ENCODE measurements at regions not wholly inside any gene's neighbourhood (a gene's known extent, or its start where the extent isn't known, plus 50 kb on each side); places are given as distances from the start of the nearest gene placed in this dataset.

DNA sequence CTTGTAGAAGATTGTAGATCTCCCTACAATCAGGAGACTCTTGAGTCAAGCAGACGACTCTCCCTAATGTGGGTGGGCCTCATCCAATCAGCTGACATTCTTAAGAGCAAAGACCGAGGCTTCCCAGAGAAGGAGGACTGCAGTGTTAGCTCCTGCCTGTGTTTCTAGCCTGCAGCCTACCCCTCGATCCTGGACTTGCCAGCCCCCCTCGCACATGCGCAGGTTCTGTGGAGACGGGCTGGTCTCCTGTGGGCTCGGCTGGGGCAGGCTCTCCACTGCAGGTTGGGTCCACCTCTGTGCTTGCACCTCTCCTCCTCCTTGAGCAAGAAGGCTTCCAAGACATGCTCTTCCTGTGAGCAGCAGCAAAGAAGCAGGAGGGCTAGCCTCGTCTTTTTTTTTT is 185.2 kb upstream of the SOX1 start:
- Histone ChIP-seq H3K9me3 (ENCODE audit: control insufficient read depth, insufficient read depth, low read length) (peaks cover 56% of the 10 kb centered on the region), H3K27ac (ENCODE audit: low read depth, low read length) (no peak overlapping the region), H3K27me3 (ENCODE audit: control insufficient read depth, insufficient read depth, low read length) (no peaks in the 10 kb centered on the region), H3K4me3 (ENCODE audit: low read depth, low read length) (no peak overlapping the region)
- POLR2A ChIA-PET: no interaction called here
- TF ChIP-seq, protein P1, sequence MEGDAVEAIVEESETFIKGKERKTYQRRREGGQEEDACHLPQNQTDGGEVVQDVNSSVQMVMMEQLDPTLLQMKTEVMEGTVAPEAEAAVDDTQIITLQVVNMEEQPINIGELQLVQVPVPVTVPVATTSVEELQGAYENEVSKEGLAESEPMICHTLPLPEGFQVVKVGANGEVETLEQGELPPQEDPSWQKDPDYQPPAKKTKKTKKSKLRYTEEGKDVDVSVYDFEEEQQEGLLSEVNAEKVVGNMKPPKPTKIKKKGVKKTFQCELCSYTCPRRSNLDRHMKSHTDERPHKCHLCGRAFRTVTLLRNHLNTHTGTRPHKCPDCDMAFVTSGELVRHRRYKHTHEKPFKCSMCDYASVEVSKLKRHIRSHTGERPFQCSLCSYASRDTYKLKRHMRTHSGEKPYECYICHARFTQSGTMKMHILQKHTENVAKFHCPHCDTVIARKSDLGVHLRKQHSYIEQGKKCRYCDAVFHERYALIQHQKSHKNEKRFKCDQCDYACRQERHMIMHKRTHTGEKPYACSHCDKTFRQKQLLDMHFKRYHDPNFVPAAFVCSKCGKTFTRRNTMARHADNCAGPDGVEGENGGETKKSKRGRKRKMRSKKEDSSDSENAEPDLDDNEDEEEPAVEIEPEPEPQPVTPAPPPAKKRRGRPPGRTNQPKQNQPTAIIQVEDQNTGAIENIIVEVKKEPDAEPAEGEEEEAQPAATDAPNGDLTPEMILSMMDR (IDR thresholded peaks at IDR 0.05; ENCODE audit: low read depth, low read length): no peak
- CTCF ChIA-PET: no interaction called here
- DNase-seq (ENCODE audit: low read depth, low spot score): no peak

DNA sequence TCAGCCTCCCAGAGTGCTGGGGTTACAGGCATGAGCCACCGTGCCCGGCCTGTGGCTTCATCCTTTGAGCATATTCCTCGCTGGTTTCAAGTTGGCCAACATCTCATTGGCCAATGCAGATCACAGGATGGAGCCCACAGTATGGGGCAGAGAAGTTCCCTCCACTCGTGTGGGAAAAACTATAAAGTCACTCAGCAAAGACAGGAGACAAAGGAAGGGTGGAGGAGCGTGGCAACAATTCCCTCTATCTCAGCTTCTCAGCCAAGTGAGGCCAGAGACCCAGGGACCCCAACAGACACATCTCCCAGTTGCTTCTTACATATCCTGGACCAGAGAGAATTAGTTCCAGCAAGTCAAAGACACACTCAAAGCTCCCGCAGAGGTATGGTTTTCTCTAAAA is 184.6 kb upstream of the SOX1 start:
- ChIA-PET POLR2A (no interaction called here), CTCF (no interaction called here)
- peaks cover 53% of the 10 kb centered on the region for H3K9me3 ChIP-seq (ENCODE audit: control insufficient read depth, insufficient read depth, low read length)
- TF ChIP-seq, protein P1 (IDR thresholded peaks at IDR 0.05; ENCODE audit: low read depth, low read length): no peak
- no peak for DNase-seq (ENCODE audit: low read depth, low spot score)
- H3K27ac ChIP-seq (ENCODE audit: low read depth, low read length): no peak overlapping the region
- H3K4me3 ChIP-seq (ENCODE audit: low read depth, low read length): no peak overlapping the region
- no peaks in the 10 kb centered on the region for H3K27me3 ChIP-seq (ENCODE audit: control insufficient read depth, insufficient read depth, low read length)

DNA sequence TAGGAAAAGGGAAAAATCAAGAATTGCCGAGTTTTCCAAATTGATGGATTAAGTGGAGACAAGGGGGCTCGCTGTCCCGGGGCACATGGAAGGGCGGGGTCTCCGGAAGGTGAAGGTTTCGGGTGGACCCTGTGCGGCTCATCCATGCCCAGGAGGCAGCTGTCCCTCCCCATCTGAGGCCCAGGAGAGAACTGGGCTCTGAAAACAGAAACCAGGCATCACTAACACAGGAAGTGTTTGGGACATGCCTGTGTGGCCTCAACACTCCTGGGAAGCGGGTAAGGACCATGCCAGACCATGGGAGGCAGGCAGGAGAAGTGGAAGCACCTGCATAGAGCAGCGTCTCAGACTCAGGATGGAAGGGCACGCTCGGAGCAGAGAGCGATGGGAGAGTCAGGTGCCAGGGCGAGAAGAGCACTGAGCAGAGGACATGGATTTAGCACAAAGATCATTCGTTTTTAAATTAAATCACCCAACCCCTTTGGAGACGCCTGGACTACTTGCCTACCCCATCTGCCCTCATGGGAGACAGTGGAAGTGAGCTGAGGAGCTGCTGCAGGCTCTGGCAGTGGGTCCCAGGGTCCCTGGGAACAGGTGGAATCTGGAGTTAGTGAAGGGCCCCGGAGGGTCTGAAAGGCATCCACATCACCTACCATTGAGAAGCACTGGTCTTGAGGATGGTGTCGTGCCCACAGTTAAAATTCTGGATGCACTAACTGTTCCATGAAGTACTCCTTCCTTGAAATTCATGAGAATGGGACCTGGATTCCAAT is 183.2 kb upstream of the SOX1 start:
- CTCF ChIA-PET: no interaction called here
- Histone ChIP-seq H3K4me3 (ENCODE audit: low read depth, low read length) (no peak overlapping the region), H3K27ac (ENCODE audit: low read depth, low read length) (no peak overlapping the region), H3K9me3 (ENCODE audit: control insufficient read depth, insufficient read depth, low read length) (peaks cover 48% of the 10 kb centered on the region), H3K27me3 (ENCODE audit: control insufficient read depth, insufficient read depth, low read length) (no peaks in the 10 kb centered on the region)
- no peak for DNase-seq (ENCODE audit: low read depth, low spot score)
- POLR2A ChIA-PET: no interaction called here
- TF ChIP-seq, protein P1 (IDR thresholded peaks at IDR 0.05; ENCODE audit: low read depth, low read length): no peak

DNA sequence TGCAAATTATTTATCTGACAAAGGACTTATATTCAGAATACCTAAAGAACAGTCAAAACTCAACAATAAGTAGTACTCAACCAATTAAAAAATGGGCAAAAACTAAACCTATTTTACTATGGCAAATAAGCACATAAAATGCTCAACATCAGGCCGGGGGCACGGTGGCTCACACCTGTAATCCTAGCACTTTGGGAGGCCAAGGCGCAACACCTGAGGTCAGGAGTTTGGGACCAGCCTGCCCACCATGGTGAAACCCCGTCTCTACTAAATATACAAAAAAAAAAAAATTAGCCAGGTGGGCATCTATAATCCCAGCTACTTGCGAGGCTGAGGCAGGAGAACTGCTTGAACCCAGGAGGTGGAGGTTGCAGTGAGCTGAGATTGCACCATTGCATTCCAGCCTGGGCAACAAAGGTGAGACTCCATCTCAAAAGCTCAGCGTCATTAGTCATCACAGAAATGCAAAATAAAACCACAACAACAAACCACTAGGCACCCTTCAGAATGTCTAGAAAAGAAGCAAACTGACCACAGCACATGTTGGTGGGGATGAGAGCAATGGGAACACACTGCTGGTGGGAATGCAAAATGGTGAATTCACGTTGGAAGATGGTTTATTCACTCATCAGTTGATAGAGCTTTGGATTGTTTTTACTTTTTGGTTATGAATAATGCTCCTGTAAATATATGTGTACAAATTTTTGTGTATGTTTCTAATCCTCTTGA is 180.6 kb upstream of the SOX1 start:
- H3K27ac ChIP-seq (ENCODE audit: low read depth, low read length): no peak overlapping the region
- no peaks in the 10 kb centered on the region for H3K27me3 ChIP-seq (ENCODE audit: control insufficient read depth, insufficient read depth, low read length)
- H3K4me3 ChIP-seq (ENCODE audit: low read depth, low read length): no peak overlapping the region
- ChIA-PET POLR2A (no interaction called here), CTCF (no interaction called here)
- no peak for DNase-seq (ENCODE audit: low read depth, low spot score)
- H3K9me3 ChIP-seq (ENCODE audit: control insufficient read depth, insufficient read depth, low read length): peaks cover 34% of the 10 kb centered on the region
- TF ChIP-seq, protein P1 (IDR thresholded peaks at IDR 0.05; ENCODE audit: low read depth, low read length): no peak

DNA sequence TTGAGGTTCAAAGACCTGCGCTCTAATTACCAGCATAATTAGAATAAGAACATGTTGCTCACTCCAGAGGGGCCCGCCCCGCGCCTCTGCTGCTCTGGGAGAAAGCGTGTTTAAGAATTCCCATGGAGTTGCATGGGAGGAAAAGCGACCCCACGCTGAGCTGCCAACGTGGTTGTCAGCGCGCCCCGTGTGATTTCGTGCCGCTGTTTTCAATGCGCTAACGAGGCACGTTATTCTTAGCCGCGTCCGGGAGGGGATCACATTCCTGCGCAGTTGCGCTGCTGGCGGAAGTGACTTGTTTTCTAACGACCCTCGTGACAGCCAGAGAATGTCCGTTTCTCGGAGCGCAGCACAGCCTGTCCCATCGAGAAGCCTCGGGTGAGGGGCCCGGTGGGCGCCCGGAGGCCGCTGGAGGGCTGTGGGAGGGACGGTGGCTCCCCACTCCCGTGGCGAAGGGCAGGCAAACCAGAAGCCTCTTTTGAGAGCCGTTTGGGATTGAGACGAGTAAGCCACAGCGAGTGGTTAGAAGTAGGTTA is 173.8 kb upstream of the SOX1 start:
- ChIA-PET CTCF (no interaction called here), POLR2A (no interaction called here)
- no peak for DNase-seq (ENCODE audit: low read depth, low spot score)
- no peaks in the 10 kb centered on the region for H3K27me3 ChIP-seq (ENCODE audit: control insufficient read depth, insufficient read depth, low read length)
- TF ChIP-seq, protein P1 (IDR thresholded peaks at IDR 0.05; ENCODE audit: low read depth, low read length): no peak
- no peak overlapping the region for H3K27ac ChIP-seq (ENCODE audit: low read depth, low read length)
- H3K9me3 ChIP-seq (ENCODE audit: control insufficient read depth, insufficient read depth, low read length): peaks cover 44% of the 10 kb centered on the region
- no peak overlapping the region for H3K4me3 ChIP-seq (ENCODE audit: low read depth, low read length)
